Gastroesophageal sphincter (tissue), 3 donors: ENCODE measurements at regions not wholly inside any gene's neighbourhood (a gene's known extent, or its start where the extent isn't known, plus 50 kb on each side); places are given as distances from the start of the nearest gene placed in this dataset.

Experiments
- CTCF ChIP-seq, 4 experiments: fragments of 200-600 bp in 2 of 4; fragments of 450-650 bp in 2 of 4; sonication (generic) in 1 of 4; IDR thresholded peaks; one replicate each; pipeline ENCODE4 v1.5.1; 2017 to 2019; ENCODE audit warnings: antibody characterized with exemption in 4 of 4, mild to moderate bottlenecking in 2 of 4, moderate library complexity in 2 of 4
- EP300 ChIP-seq: sonication (generic); formaldehyde crosslinking; IDR thresholded peaks from one replicate; pipeline ENCODE4 v1.6.1; 2017; ENCODE audit warnings: antibody characterized with exemption, mild to moderate bottlenecking
- POLR2A ChIP-seq, 2 donors: fragments of 450-650 bp; IDR thresholded peaks; one replicate each; pipeline ENCODE4 v1.6.1; 2017; ENCODE audit warnings: antibody characterized with exemption in 2 of 2, mild to moderate bottlenecking in 2 of 2, moderate library complexity in 1 of 2

- TF ChIP-seq CTCF (IDR thresholded peaks at IDR 0.05) (peak in 1 of 4 experiments; percentile 27), EP300 (no peak), POLR2A (IDR thresholded peaks at IDR 0.05) (no peak)
These were observed 433.6 kb downstream of the MAGEB5 start for GRCh38 chrX:26649534-26649933.
